CD4-positive, alpha-beta T cell treated with Interleukin-15 for 1 hour (primary cell): ENCODE measurements at regions not wholly inside any gene's neighbourhood (a gene's known extent, or its start where the extent isn't known, plus 50 kb on each side); places are given as distances from the start of the nearest gene placed in this dataset.
"Not testable (repeated sequence)": the region's sequence is repeated elsewhere in the genome, so short reads cannot be mapped to it uniquely, and the experiment has no call there.

Source experiments
- DNase-seq: peaks from one replicate; pipeline ENCODE4 v3.0.0-alpha.2; 2020

GRCh38 chr10:44267007-44267406 is 117.9 kb downstream of the CXCL12 start:
- no peak for DNase-seq

DNA sequence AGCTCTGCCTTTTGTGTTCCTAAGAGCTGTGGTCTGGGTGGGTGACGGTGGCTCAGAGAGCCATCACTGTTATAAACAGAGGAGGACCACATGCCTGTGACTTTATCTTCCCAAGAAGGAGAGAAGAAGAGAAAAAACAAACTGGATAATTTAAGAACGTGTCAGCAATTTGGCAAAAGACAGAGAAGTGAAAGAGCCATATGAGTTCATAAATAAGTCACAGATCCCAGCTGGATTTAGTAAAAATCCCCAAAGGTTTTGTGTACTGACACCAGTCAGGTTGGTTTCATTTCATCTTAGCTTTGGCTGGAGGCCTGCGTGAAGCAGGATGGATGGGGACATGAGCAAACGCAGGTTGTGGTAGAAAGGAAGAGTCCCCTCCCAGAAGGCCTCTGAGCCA is 120.7 kb downstream of the CXCL12 start:
- DNase-seq: no peak

GRCh38 chr10:44263771-44264170 is 121.1 kb downstream of the CXCL12 start:
- no peak for DNase-seq

DNA sequence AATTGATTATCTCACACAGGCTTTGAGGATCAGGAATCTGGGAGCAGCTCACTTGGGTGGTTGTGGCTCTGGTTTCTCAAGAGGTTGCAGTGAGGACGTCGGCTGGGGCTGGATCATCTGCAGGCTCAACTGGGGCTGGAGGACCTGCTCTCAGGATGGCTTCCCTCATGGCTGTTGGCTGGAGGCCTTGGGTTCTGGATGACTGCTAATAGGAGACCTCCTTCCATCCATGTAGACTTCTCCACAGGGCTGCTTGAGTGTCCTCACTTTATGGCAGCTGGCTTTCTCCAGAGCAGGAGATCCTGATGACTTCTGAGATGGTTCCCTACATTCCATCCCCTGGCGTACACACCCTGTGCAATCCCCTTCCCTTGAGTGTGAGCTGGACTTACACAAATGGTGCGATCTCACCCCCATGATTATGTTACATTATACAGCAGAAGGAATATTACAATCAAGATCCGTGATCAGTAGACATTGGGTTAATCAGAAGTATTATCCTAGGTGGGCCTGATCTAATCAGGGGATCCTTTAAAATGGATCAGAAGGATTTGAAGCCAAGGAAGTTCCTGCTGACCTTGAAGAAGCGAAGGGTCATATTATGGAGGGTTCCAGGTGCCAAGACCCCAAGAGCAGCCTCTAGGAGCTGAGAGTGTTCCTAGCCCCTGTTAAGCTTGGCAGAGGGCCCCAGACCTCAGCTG is 122.2 kb downstream of the CXCL12 start:
- no peak for DNase-seq

GRCh38 chr10:44261710-44262455 is 123.0 kb downstream of the CXCL12 start:
- DNase-seq: no peak

DNA sequence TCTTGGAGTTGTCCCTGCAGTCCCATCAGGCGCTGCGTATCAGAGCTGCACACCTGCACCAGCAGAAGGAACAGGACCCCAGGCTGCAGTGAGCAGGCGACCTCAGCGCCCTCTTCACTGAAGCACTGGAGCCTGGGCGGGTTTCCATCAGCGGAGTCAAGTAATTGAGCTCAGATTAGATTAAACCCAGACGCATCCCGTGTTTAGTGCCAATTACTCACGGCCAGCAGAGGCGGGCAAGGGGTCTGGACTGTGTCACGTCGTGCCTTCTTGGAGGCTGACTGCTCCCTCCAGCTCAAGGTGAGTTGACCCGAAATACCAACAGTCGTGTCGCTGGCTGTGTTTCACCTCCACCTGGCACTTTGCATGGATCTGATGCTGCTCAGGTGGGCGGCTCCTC is 123.6 kb downstream of the CXCL12 start:
- DNase-seq: no peak

DNA sequence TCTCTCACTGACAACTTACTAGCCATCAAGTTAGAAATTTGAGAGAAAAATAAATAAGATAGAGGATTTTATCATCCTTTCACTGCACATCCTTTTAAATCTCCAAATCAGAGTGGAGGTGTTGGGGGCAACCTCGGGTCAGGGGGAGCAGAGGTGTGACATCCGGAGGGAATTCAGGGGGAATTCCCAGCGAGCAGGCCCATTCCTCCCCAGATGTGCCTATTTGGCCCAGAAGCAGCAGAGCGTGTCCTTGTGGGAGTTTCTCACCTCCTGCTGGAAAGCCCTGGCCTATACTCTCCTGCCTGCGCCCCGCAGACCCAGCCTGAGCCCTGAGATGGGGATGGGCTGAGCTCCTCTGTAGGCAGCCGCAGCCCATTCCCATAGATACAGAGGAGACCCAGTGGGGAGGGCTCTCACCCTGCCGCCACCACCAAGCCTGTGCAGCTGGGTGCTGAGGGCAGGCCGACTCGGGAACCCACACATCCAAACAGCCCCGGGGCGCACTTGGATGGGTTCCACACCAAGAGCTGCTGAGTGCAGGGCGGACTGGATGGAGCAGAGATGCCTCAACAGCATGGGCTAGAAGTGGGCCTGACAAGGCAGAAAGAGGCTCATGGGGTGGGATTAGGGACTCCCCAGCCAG is 124.5 kb downstream of the CXCL12 start:
- DNase-seq: no peak

DNA sequence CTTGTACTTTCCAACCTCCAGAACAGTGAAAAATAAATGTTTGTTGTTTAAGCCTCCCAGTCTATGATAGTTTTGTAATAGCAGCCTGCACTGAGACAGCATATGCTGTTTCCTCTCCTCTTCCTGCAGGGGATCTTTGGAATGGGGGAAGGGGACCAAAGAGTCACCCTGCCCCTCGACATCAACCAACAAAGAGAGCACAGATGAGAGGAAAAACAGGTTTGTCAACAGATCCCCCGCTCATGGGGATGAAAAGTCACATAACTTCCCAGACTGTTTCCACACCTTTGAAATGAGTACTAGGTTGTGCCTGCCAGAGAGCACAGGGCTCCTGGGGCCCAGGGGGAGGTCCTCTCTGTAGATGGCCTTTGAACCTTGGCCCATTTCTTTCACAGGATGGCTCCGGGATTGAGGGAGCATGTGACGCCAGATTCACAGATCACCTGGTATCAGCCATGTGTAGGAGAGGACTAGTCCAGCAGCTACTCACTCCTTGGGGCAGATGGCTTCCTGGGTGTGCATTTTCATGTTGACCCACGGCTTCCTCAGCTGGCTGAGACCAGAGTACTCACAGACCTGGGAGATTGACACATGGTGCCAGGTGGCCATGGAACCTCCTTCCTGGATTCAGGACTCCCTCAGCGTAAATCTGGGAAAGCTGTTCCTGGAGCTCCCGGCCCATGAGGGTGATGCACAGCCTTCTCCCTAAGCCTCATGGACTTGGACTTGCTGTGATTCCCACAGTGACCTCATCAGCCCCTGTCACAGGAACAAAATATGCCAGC is 125.6 kb downstream of the CXCL12 start:
- DNase-seq: no peak

DNA sequence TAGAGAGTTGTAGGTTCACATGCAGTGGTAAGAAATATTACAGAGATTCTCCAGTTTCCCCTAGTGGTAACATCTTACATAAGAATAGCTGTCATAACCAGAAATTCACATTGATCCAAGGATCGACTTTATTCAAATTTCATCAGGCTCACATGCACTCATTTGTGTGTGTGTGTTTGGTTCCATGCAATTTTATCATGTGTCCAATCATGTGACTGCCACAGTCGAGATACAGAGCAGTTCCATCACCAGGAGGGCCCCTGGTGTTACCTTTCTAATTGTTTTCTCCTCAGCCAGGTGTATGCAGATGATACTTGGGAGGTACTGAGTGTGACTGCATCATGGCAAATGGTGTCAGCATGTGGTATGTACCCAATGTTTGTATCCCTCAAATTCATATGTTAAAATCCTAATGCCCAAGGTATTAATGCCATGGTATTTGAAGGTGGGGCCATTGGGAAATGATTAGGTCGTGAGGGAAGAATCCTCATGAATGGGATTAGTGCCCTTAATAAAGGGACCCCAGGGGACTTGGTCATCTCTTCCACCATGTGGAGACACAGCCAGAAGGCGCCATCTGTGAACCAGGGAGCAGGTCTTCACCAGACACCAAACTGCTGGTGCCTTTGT is 126.3 kb downstream of the CXCL12 start:
- no peak for DNase-seq

DNA sequence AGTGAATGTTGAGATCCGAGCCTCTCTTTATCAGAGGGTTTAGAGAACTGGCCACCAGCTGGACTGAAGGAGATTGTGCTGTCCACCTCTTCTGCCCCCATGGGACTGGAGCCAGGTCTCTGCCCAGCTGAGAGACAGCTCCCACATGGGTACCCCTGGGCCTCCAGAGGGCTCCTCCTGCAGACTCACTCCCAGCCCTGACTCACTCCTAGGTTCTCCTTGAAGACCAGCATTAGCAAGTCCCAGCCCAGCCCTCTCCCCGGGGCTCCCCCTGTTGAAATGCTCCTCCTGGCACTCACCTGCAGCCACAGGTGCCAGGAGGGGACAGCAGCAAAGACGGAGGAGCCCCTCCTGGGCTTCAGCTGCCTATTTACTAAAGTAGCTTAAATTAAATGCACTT is 126.9 kb downstream of the CXCL12 start:
- no peak for DNase-seq

DNA sequence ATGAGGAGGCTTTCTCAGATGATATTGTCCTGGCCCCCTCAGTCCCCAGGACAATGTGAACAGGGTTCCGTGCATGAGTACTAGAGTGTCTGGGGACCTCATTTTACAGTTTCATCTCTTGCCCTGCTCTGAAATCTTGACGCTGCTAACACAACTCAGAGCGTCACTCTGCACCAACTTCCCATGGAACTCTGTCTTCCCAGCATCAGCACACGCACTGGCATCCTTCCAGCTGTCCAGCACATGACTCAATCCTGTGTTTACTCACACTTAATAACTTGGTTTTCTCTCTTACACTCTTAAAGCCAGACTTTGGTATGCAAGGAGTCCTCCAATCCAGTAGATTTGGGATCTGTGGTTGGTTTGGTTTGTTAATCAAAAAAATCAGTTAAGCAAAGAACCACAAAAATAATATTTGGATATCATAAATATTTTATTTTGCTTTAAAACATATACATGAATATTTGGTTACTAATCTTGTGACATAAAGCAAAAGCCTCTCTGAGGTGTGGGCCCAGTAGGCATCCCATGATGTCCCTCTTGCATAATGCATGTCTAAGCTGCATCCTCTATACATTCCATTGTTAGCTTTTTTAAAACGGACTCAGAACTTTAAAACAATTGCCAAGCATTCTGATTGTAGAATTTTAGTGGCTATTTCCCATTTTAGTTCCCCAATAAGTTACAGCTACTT is 131.0 kb downstream of the CXCL12 start:
- DNase-seq: no peak

DNA sequence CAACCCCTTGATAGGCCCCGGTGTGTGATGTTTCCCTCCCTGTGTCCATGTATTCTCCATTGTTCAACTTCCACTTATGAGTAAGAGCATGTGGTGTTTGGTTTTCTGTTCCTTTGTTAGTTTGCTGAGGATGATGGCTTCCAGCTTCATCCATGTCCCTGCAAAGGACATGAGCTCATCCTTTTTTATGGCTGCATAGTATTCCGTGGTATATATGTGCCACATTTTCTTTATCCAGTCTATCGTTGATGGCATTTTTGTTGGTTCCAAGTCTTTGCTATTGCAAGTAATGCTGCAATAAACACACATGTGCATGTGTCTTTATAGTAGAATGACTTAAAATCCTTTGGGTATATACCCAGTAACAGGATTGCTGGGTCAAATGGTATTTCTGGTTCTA is 132.3 kb downstream of the CXCL12 start:
- not testable (repeated sequence) for DNase-seq

GRCh38 chr10:44249933-44250332 is 135.0 kb downstream of the CXCL12 start:
- DNase-seq: not testable (repeated sequence)

DNA sequence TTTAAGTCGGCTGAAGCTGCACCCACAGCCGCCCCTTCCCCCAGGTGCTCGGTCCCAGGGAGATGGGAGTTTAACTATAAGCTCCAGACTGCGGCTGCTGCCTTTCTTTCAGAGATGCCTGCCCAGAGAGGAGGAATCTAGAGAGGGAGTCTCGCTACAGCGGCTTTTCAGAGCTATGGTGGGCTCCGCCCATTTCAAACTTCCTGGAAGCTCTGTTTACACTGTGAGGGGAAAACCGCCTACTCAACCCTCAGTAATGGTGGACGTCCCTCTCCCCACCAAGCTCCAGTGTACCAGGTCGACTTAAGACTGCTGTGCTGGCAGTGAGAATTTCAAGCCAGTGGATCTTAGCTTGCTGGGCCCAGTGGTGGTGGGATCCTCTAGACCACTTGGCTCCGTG is 135.4 kb downstream of the CXCL12 start:
- DNase-seq: no peak

DNA sequence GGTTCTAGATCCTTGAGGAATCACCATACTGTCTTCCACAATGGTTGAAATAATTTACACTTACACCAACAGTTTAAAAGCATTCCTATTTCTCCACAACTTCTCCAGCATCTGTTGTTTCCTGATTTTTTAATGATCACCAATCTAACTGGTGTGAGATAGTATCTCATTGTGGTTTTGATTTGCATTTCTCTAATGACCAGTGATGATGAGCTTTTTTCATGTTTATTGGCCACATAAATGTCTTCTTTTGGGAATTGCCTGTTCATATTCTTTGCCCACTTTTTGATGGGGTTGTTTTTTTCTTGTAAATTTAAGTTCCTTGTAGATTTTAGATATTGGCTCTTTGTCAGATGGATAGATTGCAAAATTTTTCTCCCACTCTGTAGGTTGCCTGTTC is 138.2 kb downstream of the CXCL12 start:
- DNase-seq: not testable (repeated sequence)

GRCh38 chr10:44246287-44246686 is 138.6 kb downstream of the CXCL12 start:
- not testable (repeated sequence) for DNase-seq

- no peak for DNase-seq
These were observed 139.3 kb downstream of the CXCL12 start for GRCh38 chr10:44245601-44245938.

DNA sequence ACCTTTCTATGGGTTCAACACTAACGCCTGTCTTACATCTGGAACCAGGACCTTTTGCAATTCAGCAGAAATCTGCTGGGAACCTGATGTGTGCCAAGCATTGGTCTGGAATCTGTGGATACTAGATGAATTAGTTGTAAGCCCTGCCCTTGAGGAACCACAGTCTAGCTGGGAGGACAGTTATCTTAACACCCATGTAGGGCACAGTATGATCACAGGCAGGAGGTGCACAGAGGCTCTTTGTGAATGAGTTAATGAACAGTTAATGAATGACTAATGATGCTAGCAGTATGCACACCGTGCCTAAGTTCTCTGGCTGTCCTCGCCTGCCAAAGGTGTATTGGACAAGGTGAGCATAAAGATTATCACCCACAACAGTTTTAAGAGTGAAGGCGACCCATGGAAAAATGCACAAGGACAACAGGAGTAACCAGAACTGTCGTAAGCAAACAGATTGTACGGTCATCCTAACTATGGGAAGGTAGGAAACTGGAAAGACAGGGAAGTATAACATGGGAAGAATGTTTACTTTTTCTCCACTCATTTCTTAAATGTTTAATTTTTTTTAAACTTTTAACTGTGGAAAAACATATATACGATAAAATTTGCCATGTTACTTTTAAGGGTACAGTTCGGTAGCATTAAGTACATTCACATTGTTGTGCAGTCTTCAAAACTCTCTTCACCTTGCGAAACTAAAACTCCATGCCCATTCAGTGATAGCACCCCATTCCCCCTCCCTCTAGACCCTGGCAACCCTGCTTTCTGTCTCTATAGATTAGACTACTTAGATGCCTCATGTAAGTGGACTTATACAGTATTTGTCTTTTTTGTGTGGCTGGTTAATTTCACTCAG is 139.9 kb downstream of the CXCL12 start:
- DNase-seq: no peak

DNA sequence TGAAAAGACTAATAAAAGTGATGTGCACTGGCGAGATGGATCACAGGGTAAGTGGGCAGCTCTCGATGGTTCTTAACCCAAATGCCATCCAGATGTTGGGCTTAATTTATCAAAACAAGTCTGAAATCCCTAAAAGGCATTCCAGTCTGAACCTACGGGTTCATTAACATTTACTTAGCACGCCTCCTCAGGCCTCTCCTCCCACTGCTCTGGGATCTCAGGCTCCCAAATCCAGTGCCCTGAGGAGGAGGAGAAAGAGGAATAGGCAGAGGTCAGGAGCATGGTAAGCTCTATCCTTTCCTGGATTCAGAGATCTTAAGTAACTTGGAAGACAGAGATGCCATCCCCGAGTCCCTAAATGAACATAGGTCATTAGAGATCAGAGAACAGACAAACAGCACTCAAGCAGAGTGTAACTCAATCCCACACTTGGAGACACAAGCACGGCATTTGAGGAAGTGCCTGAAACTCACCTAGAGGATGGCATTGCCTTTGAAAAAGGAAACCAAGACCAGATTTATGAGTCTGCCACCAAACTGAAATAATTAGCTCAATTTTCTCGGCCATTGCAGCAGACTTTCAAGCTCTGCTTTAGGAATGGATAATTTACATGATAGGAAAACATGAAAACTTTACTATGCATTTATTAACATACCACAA is 140.9 kb downstream of the CXCL12 start:
- DNase-seq: no peak

- no peak for DNase-seq
These were observed 142.1 kb downstream of the CXCL12 start for GRCh38 chr10:44242826-44243225.

DNA sequence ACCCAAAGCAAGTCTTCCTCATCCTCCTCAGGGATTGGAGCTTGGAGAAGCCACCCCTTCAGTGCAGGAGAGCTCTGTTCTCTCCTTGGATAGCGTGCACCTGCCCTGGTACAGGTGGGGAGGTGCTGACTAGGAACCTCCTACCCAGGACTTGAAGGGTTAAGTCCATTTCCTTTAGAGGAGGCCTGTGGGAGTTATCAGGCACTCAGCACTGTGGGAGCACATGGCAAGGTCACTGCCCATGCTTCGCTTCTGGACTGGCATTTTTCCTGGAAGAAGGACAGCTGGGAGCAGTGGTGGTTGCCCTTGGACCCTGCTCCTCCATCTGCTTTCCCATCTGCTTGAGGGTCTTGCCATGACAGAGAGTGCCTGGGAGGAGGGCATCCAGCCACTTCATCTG is 142.8 kb downstream of the CXCL12 start:
- no peak for DNase-seq
